ENCODE measurements at regions not wholly inside any gene's neighbourhood (a gene's known extent, or its start where the extent isn't known, plus 50 kb on each side); places are given as distances from the start of the nearest gene placed in this dataset.

DNA sequence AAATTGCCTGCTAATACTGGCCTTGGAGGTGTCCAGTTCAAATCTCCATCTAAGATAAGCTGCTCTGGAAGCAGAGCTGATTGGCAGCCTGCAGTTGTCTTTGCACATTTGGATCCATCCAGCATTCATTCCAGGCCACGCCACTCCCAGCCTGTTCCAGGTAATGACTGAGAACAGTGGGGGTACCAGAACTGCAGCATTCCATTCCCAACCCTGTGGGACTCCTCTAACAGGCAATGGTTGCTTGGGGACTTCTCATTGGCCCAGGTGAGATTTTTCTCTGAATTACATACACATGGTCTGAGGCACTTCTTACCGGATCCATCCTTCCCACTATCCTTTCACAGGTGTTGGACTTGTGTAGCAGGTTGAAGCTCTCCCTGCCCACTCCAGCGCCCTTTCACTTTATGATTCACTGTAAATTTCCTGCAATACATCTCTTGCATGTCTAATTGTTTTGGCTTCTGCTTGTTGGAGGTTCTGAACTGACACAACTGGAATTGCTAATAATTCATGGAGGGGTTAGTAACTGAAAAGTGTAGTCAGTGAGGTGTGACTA is 206.1 kb upstream of the ZFHX3 start:
- ChIA-PET POLR2A (ENCODE audit: unreplicated experiment) (no interaction called here), CTCF (no interaction called here)
- Histone ChIP-seq H2AK9ac (replicated peaks; ENCODE audit: low read depth, low read length, poor library complexity) (no peak overlapping the region), H4K91ac (ENCODE audit: insufficient read depth, low read depth, low read length) (no peak overlapping the region), H3K4me2 (ENCODE audit: low read depth, low read length) (no peak overlapping the region), H3K56ac (ENCODE audit: extremely low read depth, insufficient read depth, low read length) (no peak overlapping the region), H3K14ac (replicated peaks; ENCODE audit: low read depth, low read length) (no peak overlapping the region), H2AFZ (replicated peaks; ENCODE audit: low read length, poor library complexity) (no peak overlapping the region), H3K27ac (ENCODE audit: insufficient read depth, low read length) (no peak overlapping the region), H3K27me3 (ENCODE audit: control insufficient read depth, insufficient read depth, low read length) (peaks cover 6% of the 10 kb centered on the region), H2AK5ac (ENCODE audit: low read depth, low read length) (no peak overlapping the region), H4K8ac (ENCODE audit: low read depth in 2 of 2, low read length in 2 of 2) (no peak overlapping the region), H3K9ac (ENCODE audit: low read depth, low read length) (no peak overlapping the region), H3K9me3 (ENCODE audit: control insufficient read depth, insufficient read depth, low read length) (no peaks in the 10 kb centered on the region; the same call in 1 of the 2 replicates), H3K23ac (ENCODE audit: low read depth, low read length) (no peak overlapping the region), H3K18ac (ENCODE audit: low read depth, low read length) (no peak overlapping the region), H2BK5ac (ENCODE audit: low read depth, low read length, poor library complexity, severe bottlenecking) (no peak overlapping the region), H3K4me3 (ENCODE audit: insufficient read depth, low read depth, low read length) (no peak overlapping the region), H4K20me1 (ENCODE audit: insufficient read depth, low read length) (no peaks in the 10 kb centered on the region), H2BK20ac (ENCODE audit: low read depth, low read length) (no peak overlapping the region), H2BK15ac (ENCODE audit: low read depth, low read length) (no peak overlapping the region), H3K4ac (ENCODE audit: low read depth, low read length) (no peak overlapping the region), H3K79me1 (ENCODE audit: low read depth in 1 of 2, low read length in 2 of 2) (no peaks in the 10 kb centered on the region), H4K5ac (ENCODE audit: low read depth, low read length) (no peak overlapping the region), H2BK120ac (ENCODE audit: low read depth, low read length) (no peak overlapping the region), H3K36me3 (ENCODE audit: control insufficient read depth, insufficient read depth, low read length) (no peaks in the 10 kb centered on the region), H3K9me1 (ENCODE audit: insufficient read depth, low read length) (peaks cover 3% of the 10 kb centered on the region; the same call in 1 of the 2 replicates), H3K4me1 (ENCODE audit: control insufficient read depth, insufficient read depth, low read length) (no peaks in the 10 kb centered on the region)
- intact Hi-C loops (cut with micrococcal nuclease) = no loop called here
- TF ChIP-seq MXI1 (IDR thresholded peaks at IDR 0.05; ENCODE audit: borderline replicate concordance, low read depth, low read length) = no peak
- no peak for TF ChIP-seq CEBPB (IDR thresholded peaks at IDR 0.05; ENCODE audit: low read depth, low read length)
- TF ChIP-seq, protein P1, sequence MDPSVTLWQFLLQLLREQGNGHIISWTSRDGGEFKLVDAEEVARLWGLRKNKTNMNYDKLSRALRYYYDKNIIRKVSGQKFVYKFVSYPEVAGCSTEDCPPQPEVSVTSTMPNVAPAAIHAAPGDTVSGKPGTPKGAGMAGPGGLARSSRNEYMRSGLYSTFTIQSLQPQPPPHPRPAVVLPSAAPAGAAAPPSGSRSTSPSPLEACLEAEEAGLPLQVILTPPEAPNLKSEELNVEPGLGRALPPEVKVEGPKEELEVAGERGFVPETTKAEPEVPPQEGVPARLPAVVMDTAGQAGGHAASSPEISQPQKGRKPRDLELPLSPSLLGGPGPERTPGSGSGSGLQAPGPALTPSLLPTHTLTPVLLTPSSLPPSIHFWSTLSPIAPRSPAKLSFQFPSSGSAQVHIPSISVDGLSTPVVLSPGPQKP (IDR thresholded peaks at IDR 0.05; ENCODE audit: borderline replicate concordance, low read depth, low read length) = no peak
- no peak for TF ChIP-seq NFE2L2 (IDR thresholded peaks at IDR 0.05; ENCODE audit: low read depth, low read length)
- no peak for TF ChIP-seq RCOR1 (IDR thresholded peaks at IDR 0.05; ENCODE audit: insufficient replicate concordance, low read length)
- TF ChIP-seq BHLHE40 (IDR thresholded peaks at IDR 0.05; ENCODE audit: low read depth, low read length) = no peak
- no CpG with 5 or more reads among the region's 3 CpGs for WGBS, 2 experiments (ENCODE audit: extremely low coverage in 2 of 2, insufficient read length in 1 of 2)
- in situ Hi-C loops (cut with MboI; ENCODE audit: low sequenced_read_pairs) = no loop called here
- ATAC-seq (ENCODE audit: low read depth) (no peak), DNase-seq (no peak)
- dilution Hi-C loops (cut with HindIII; ENCODE audit: low sequenced_read_pairs, unreplicated experiment) = no loop called here
- BruUV-seq (replicated peaks) = no TSS peak
